ENCODE measurements at regions not wholly inside any gene's neighbourhood (a gene's known extent, or its start where the extent isn't known, plus 50 kb on each side); places are given as distances from the start of the nearest gene placed in this dataset.

- no peak for TF ChIP-seq CTCF (IDR thresholded peaks at IDR 0.05)
- no peak for TF ChIP-seq POLR2A (IDR thresholded peaks at IDR 0.05)
Measured at GRCh38 chr13:47110833-47111240, 214.0 kb upstream of the HTR2A start.

Measured in heart left ventricle (tissue), 13 donors.